K562 (cell line): ENCODE measurements at regions not wholly inside any gene's neighbourhood (a gene's known extent, or its start where the extent isn't known, plus 50 kb on each side); places are given as distances from the start of the nearest gene placed in this dataset.

Source experiments
- ATAC-seq: fragments of 200-7000 bp; cut with Tn5 transposase; 3 replicates; pipeline ENCODE4 v1.9.1; 2020; ENCODE audit warnings: moderate library complexity
- BruUV-seq: library from RNA; stranded (reverse); fragments of 400-500 nt; replicated peaks from 2 replicates; lab custom pipeline; 2021; lab: Mats Ljungman, UMichigan
- CTCF ChIA-PET: fragments of 300-600 bp; formaldehyde crosslinking; extraction: SDS; loops from one replicate; lab custom pipeline; 2021; ENCODE audit warnings: low intra/inter-chr PET ratio; lab: Yijun Ruan, JAX
- POLR2A ChIA-PET: fragments of 300-600, 350-650 bp; sonication (Branson Sonifier 250); formaldehyde crosslinking; extraction: SDS; loops from one replicate; lab custom pipeline; 2021; ENCODE audit warnings: antibody characterized with exemption, inconsistent platforms; lab: Yijun Ruan, JAX
- DNase-seq, 4 experiments: peaks; one replicate each; pipeline versions ENCODE4 v3.0.0 to v3.0.0-alpha.2; 2011 to 2018; ENCODE audit warnings: low spot score in 3 of 4, mixed read lengths in 3 of 4; ENCODE audit errors: extremely low read depth in 1 of 4
- FAIRE-seq: peaks from 2 replicates; lab custom pipeline; 2011; peaks lifted over from hg19 to GRCh38; lab: Jason Lieb, UNC
- H2AFZ ChIP-seq: 2 replicates; pipeline ENCODE4 v1.6.0; 2011; ENCODE audit warnings: low read depth, low read length, control low read depth, inconsistent platforms
- H3K27ac ChIP-seq: fragments of 200-600 bp; 3 replicates; pipeline ENCODE4 v1.8.0; 2011; ENCODE audit warnings: low read depth, mild to moderate bottlenecking, control low read depth, inconsistent platforms, low read length, moderate library complexity, mixed read lengths; ENCODE audit errors: extremely low read depth
- H3K27me3 ChIP-seq, 2 experiments: fragments of 300-600 bp in 1 of 2; 2 replicates in 1 of 2; 3 replicates in 1 of 2; pipeline versions ENCODE4 v1.6.0 to v1.8.0; 2011; ENCODE audit warnings: inconsistent platforms in 2 of 2, low read length in 2 of 2, mild to moderate bottlenecking in 1 of 2, mixed read lengths in 1 of 2, moderate library complexity in 1 of 2; ENCODE audit not compliant: control insufficient read depth in 2 of 2, insufficient read depth in 2 of 2
- H3K36me3 ChIP-seq: fragments of 300-600 bp; 3 replicates; pipeline ENCODE4 v1.8.0; 2011; ENCODE audit warnings: mild to moderate bottlenecking, low read length, inconsistent platforms; ENCODE audit not compliant: control insufficient read depth, insufficient read depth
- H3K4me1 ChIP-seq, 2 experiments: fragments of 200-600 bp in 1 of 2; replicated peaks in 1 of 2; 2 replicates in 1 of 2; 3 replicates in 1 of 2; pipeline versions ENCODE4 v1.5.1 to v1.8.0; 2011; ENCODE audit warnings: inconsistent platforms in 2 of 2, low read length in 2 of 2, mild to moderate bottlenecking in 1 of 2, mixed read lengths in 1 of 2, moderate library complexity in 1 of 2; ENCODE audit not compliant: control insufficient read depth in 2 of 2, insufficient read depth in 2 of 2
- H3K4me2 ChIP-seq: 2 replicates; pipeline ENCODE4 v1.6.1; 2011; ENCODE audit warnings: low read length, control low read depth, inconsistent platforms, mixed read lengths; ENCODE audit not compliant: insufficient read depth
- H3K4me3 ChIP-seq: fragments of 200-600 bp; sonication (generic), shearing (Covaris generic); 2 replicates; pipeline ENCODE4 v1.5.1; 2016; ENCODE audit warnings: control low read depth, inconsistent platforms
- H3K79me2 ChIP-seq: fragments of 200-600 bp; 3 replicates; pipeline ENCODE4 v1.8.0; 2011; ENCODE audit warnings: low read length, inconsistent platforms; ENCODE audit not compliant: control insufficient read depth, insufficient read depth
- H3K9ac ChIP-seq, 2 experiments: 2 replicates each; pipeline versions ENCODE4 v1.6.0 to v1.6.1; 2011; ENCODE audit warnings: low read depth in 2 of 2, low read length in 2 of 2, control low read depth in 1 of 2, inconsistent platforms in 1 of 2, mild to moderate bottlenecking in 1 of 2, mixed read lengths in 1 of 2; ENCODE audit not compliant: insufficient read depth in 1 of 2
- H3K9me1 ChIP-seq: one replicate; pipeline ENCODE4 v1.6.0; 2011; ENCODE audit warnings: inconsistent platforms, mild to moderate bottlenecking, low read length, moderate library complexity; ENCODE audit not compliant: control insufficient read depth, insufficient read depth
- H3K9me3 ChIP-seq: replicated peaks from 2 replicates; pipeline ENCODE4 v1.5.1; 2011; ENCODE audit warnings: low read depth, low read length, inconsistent platforms; ENCODE audit not compliant: control insufficient read depth, insufficient read depth
- H4K20me1 ChIP-seq: replicated peaks from 2 replicates; pipeline ENCODE4 v1.6.1; 2011; ENCODE audit warnings: low read length, inconsistent platforms, mixed read lengths; ENCODE audit not compliant: control insufficient read depth, insufficient read depth
- ARHGAP35 ChIP-seq: fragments of 450-650 bp; IDR thresholded peaks from 2 replicates; pipeline ENCODE4 v1.6.1; 2018; ENCODE audit not compliant: partially characterized antibody
- C11orf30 ChIP-seq: fragments of 450-650 bp; IDR thresholded peaks from 2 replicates; pipeline ENCODE4 v1.6.1; 2016; ENCODE audit warnings: low read depth, mild to moderate bottlenecking
- ELF4 ChIP-seq: fragments of 450-650 bp; formaldehyde crosslinking; IDR thresholded peaks from 2 replicates; pipeline ENCODE4 v1.4.0; 2022; ENCODE audit warnings: missing genetic modification characterization
- FOXA3 ChIP-seq, 2 experiments: fragments of 450-650 bp in 1 of 2; sonication (generic) in 1 of 2; formaldehyde crosslinking; IDR thresholded peaks in 1 of 2; conservative IDR thresholded peaks in 1 of 2; 2 replicates each; pipeline versions ENCODE4 v1.4.0 to v1.8.0; 2020 to 2022; ENCODE audit warnings: mild to moderate bottlenecking in 2 of 2, missing genetic modification reagents in 1 of 2
- HES1 ChIP-seq: fragments of 450-650 bp; IDR thresholded peaks from 2 replicates; pipeline ENCODE4 v1.6.1; 2016; ENCODE audit warnings: low read depth, mild to moderate bottlenecking, moderate library complexity
- HMG20B ChIP-seq: fragments of 250-450 bp; sonication (Bioruptor Pico); IDR thresholded peaks from 2 replicates; pipeline ENCODE4 v1.5.0; 2021; ENCODE audit warnings: mild to moderate bottlenecking
- MCM3 ChIP-seq: fragments of 450-650 bp; IDR thresholded peaks from 2 replicates; pipeline ENCODE4 v1.6.1; 2016
- MEF2D ChIP-seq: conservative IDR thresholded peaks from 2 replicates; pipeline ENCODE4 v1.6.1; 2016; ENCODE audit warnings: low read depth, missing genetic modification characterization, missing compliant biosample characterization
- NR2C2 ChIP-seq, 2 experiments: fragments of 200-800 bp in 1 of 2; sonication (Bioruptor generic) in 1 of 2; sonication (generic) in 1 of 2; formaldehyde crosslinking in 1 of 2; IDR thresholded peaks; 2 replicates each; pipeline versions ENCODE4 v1.6.1 to v1.8.0; 2016 to 2022; ENCODE audit warnings: mild to moderate bottlenecking in 1 of 2, missing compliant biosample characterization in 1 of 2, missing genetic modification characterization in 1 of 2, missing genetic modification reagents in 1 of 2
- NR2F6 ChIP-seq: fragments of 450-650 bp; formaldehyde crosslinking; IDR thresholded peaks from 2 replicates; pipeline ENCODE4 v1.4.0; 2020; ENCODE audit warnings: mild to moderate bottlenecking
- NUFIP1 ChIP-seq: fragments of 450-650 bp; IDR thresholded peaks from 2 replicates; pipeline ENCODE4 v1.6.1; 2018; ENCODE audit not compliant: partially characterized antibody
- RNF2 ChIP-seq: sonication (generic); IDR thresholded peaks from 2 replicates; pipeline ENCODE4 v1.6.1; 2016
- SIN3A ChIP-seq, 2 experiments: fragments of 150-350 bp in 1 of 2; IDR thresholded peaks; 2 replicates each; pipeline ENCODE4 v1.6.1; 2011 to 2016; ENCODE audit warnings: borderline replicate concordance in 2 of 2, low read depth in 2 of 2, low read length in 2 of 2, mild to moderate bottlenecking in 2 of 2, moderate library complexity in 2 of 2; ENCODE audit not compliant: control insufficient read depth in 1 of 2
- SMARCB1 ChIP-seq: IDR thresholded peaks from 2 replicates; pipeline ENCODE4 v1.6.1; 2011; ENCODE audit warnings: improper control_type of control experiment, low read depth; ENCODE audit not compliant: insufficient read length
- SMARCC2 ChIP-seq: fragments of 450-650 bp; IDR thresholded peaks from 2 replicates; pipeline ENCODE4 v1.6.1; 2017; ENCODE audit warnings: antibody characterized with exemption, moderate library complexity, mild to moderate bottlenecking, low read depth
- U2AF1 ChIP-seq: fragments of 200-400 bp; formaldehyde crosslinking; optimal IDR thresholded peaks from 2 replicates; pipeline ENCODE3; 2017; ENCODE audit warnings: mild to moderate bottlenecking, low read depth, low read length, moderate library complexity
- ZNF282 ChIP-seq: sonication (generic); formaldehyde crosslinking; IDR thresholded peaks from 2 replicates; pipeline ENCODE4 v1.8.1; 2023; ENCODE audit warnings: missing genetic modification reagents
- ZNF589 ChIP-seq: fragments of 200-800 bp; sonication (Bioruptor generic); IDR thresholded peaks from 2 replicates; pipeline ENCODE4 v1.6.1; 2016; ENCODE audit warnings: low read depth, missing genetic modification characterization, missing compliant biosample characterization
- WGBS: fragments of 100-300 bp; shearing (Covaris generic); methylation state at CpG from one replicate; pipeline ENCODE4 v1.1.6; 2016; ENCODE audit warnings: low coverage, mixed read lengths; ENCODE audit not compliant: insufficient coverage; ENCODE audit errors: missing lambda C conversion rate; 5-methylcytosine and 5-hydroxymethylcytosine counted together
- in situ Hi-C: fragments of 300-500 bp; cut with MboI; formaldehyde crosslinking; loops from 4 replicates; pipeline ENCODE4 v1.15.0; 2018; ENCODE audit warnings: inconsistent platforms, mixed read lengths
- intact Hi-C: fragments of 100-400 bp; cut with micrococcal nuclease; formaldehyde crosslinking; loops from 2 replicates; pipeline ENCODE4 v1.14.2; 2022

GRCh38 chr4:18109676-18110075 is 88.1 kb upstream of the LCORL start:
- H3K27ac ChIP-seq = no peak overlapping the region
- H4K20me1 ChIP-seq = no peaks in the 10 kb centered on the region
- WGBS = 15% methylated on average over 3 of the region's 3 CpGs
- H3K4me2 ChIP-seq = no peak overlapping the region
- no peak for TF ChIP-seq ZNF589 (CRISPR knock-in tag)
- TF ChIP-seq ARHGAP35 = no peak
- TF ChIP-seq NR2F6 = no peak
- TF ChIP-seq RNF2 = no peak
- TF ChIP-seq ELF4 (CRISPR knock-in tag) = no peak
- no peak for TF ChIP-seq ZNF282 (CRISPR knock-in tag)
- no peak for TF ChIP-seq FOXA3 (CRISPR knock-in tag; conservative IDR thresholded peaks at IDR 0.05 in 1 of 2, IDR thresholded peaks at IDR 0.05 in 1 of 2)
- no peak for TF ChIP-seq SIN3A (IDR thresholded peaks at IDR 0.05; ENCODE audit: borderline replicate concordance in 2 of 2, control insufficient read depth in 1 of 2, low read depth in 2 of 2, low read length in 2 of 2)
- no peak for TF ChIP-seq MEF2D (tag)
- TF ChIP-seq SMARCB1 = no peak
- TF ChIP-seq HMG20B (CRISPR knock-in tag) = no peak
- TF ChIP-seq NUFIP1 = no peak
- no peak for TF ChIP-seq SMARCC2
- TF ChIP-seq U2AF1 = no peak
- no peak for TF ChIP-seq HES1
- no peak for TF ChIP-seq C11orf30
- TF ChIP-seq NR2C2 (CRISPR knock-in tag; IDR thresholded peaks at IDR 0.05) = no peak
- TF ChIP-seq NR2C2 (tag; IDR thresholded peaks at IDR 0.05) = no peak
- no peak for TF ChIP-seq MCM3
- in situ Hi-C loops = no loop called here
- peaks cover 3 to 11% of the 10 kb centered on the region in 2 experiments; a peak in 2 of 5 replicates for H3K4me1 ChIP-seq
- H3K9me1 ChIP-seq = no peaks in the 10 kb centered on the region
- H3K4me3 ChIP-seq = no peak overlapping the region
- no peaks in the 10 kb centered on the region for H3K9me3 ChIP-seq
- intact Hi-C loops = no loop called here
- POLR2A ChIA-PET = interaction anchor here (1.0 kb wide), 1 partner anchor 13 kb away, joined by 3 read pairs; no protein-coding TSS in a partner anchor
- BruUV-seq = no TSS peak
- H3K79me2 ChIP-seq = no peaks in the 10 kb centered on the region
- DNase-seq (no peak), FAIRE-seq (no peak), ATAC-seq (no peak)
- H3K36me3 ChIP-seq = no peaks in the 10 kb centered on the region
- no peaks in the 10 kb centered on the region; a peak in 1 of 5 replicates for H3K27me3 ChIP-seq
- no peak overlapping the region for H2AFZ ChIP-seq
- CTCF ChIA-PET = no interaction called here
- no peak overlapping the region for H3K9ac ChIP-seq
